ENCODE measurements at regions not wholly inside any gene's neighbourhood (a gene's known extent, or its start where the extent isn't known, plus 50 kb on each side); places are given as distances from the start of the nearest gene placed in this dataset.

- TF ChIP-seq, protein P1, sequence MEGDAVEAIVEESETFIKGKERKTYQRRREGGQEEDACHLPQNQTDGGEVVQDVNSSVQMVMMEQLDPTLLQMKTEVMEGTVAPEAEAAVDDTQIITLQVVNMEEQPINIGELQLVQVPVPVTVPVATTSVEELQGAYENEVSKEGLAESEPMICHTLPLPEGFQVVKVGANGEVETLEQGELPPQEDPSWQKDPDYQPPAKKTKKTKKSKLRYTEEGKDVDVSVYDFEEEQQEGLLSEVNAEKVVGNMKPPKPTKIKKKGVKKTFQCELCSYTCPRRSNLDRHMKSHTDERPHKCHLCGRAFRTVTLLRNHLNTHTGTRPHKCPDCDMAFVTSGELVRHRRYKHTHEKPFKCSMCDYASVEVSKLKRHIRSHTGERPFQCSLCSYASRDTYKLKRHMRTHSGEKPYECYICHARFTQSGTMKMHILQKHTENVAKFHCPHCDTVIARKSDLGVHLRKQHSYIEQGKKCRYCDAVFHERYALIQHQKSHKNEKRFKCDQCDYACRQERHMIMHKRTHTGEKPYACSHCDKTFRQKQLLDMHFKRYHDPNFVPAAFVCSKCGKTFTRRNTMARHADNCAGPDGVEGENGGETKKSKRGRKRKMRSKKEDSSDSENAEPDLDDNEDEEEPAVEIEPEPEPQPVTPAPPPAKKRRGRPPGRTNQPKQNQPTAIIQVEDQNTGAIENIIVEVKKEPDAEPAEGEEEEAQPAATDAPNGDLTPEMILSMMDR (IDR thresholded peaks at IDR 0.05; ENCODE audit: low read depth, low read length) = peak; percentile 62
- H3K4me3 ChIP-seq (ENCODE audit: low read depth, low read length) = no peak overlapping the region
Measured at GRCh38 chr1:39091845-39092645, 65.9 kb downstream of the NDUFS5 start.

DNA sequence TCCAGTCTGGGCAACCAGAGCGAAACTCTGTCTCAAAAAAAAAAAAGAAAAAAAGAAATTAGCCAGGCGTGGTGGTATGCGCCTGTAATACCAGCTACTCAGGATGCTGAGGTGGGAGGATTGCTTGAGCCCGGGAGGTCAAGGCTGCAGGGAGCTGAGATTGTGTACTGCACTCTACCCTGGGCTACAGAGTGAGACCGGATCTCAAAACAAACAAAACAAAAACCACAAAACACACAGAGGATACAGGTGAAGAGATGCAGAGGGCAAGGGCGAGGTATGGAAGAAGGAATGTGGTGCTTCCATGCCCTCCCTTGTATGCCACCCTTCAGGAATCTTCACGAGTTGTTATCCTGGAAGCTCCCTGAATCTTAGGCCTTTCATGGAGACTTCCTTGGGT, 68.5 kb downstream of the NDUFS5 start:
- TF ChIP-seq, protein P1 (IDR thresholded peaks at IDR 0.05; ENCODE audit: low read depth, low read length) = no peak
- no peak overlapping the region for H3K4me3 ChIP-seq (ENCODE audit: low read depth, low read length)

- no peak overlapping the region for H3K4me3 ChIP-seq (ENCODE audit: low read depth, low read length)
- TF ChIP-seq, protein P1 (IDR thresholded peaks at IDR 0.05; ENCODE audit: low read depth, low read length) = peak; percentile 59
Measured at GRCh38 chr1:39098546-39099250, 72.5 kb downstream of the NDUFS5 start.

- TF ChIP-seq, protein P1 (IDR thresholded peaks at IDR 0.05; ENCODE audit: low read depth, low read length) = peak; percentile 53
- H3K4me3 ChIP-seq (ENCODE audit: low read depth, low read length) = peak overlapping the region; percentile 2; the same call in 1 of the 2 replicates
Measured at GRCh38 chr1:39102537-39103327, 76.6 kb downstream of the NDUFS5 start.

DNA sequence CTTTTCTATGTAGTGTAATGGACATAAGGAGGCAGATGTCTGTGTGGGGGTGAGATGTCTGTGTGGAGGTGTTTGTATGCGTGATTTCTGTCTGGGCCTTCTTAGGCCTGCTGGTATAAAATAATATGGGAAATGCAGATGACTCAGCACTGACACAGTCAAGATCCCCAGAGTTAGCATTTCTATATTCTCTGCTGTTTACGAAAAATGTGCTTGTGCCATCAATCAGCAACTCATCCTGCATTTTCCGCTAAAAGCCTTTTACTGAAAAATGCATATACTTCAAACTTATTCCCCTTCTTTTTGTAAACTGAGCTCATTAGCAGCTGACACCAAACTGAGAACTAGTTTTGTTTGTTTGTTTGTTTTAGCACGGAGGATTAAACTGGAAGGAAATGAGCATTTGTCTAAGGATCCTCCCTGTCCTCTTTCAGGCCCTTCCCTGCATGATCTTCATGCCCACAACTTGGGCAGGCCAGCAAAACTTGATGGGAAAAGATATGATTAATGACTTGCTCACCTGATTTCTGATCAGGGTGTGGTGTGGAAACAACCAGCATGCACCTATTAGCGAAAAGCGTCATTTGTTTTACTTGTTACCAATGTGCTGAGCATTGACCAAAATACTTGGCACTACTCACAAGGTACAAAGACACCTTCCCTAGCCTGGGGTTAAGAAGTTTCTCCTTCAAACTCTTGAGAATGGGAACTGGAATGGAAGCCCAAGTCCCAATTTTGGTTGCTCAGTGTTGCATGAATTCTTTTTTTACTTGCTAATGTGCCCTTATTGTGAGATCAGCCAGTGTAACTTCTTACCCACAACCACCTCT, 77.4 kb downstream of the NDUFS5 start:
- H3K4me3 ChIP-seq (ENCODE audit: low read depth, low read length) = peak overlapping the region; percentile 2; the same call in 1 of the 2 replicates
- TF ChIP-seq, protein P1 (IDR thresholded peaks at IDR 0.05; ENCODE audit: low read depth, low read length) = no peak

GRCh38 chr1:39104158-39105060, 78.3 kb downstream of the NDUFS5 start:
- H3K4me3 ChIP-seq (ENCODE audit: low read depth, low read length) = peak overlapping the region; percentile 91
- TF ChIP-seq, protein P1 (IDR thresholded peaks at IDR 0.05; ENCODE audit: low read depth, low read length) = no peak

Data from WI38 (cell line).